Vagina (tissue), 2 donors: ENCODE measurements at regions not wholly inside any gene's neighbourhood (a gene's known extent, or its start where the extent isn't known, plus 50 kb on each side); places are given as distances from the start of the nearest gene placed in this dataset.
A peak's percentile ranks its signal among the peaks of the same experiment; 100 is the strongest.
"Not testable (repeated sequence)": the region's sequence is repeated elsewhere in the genome, so short reads cannot be mapped to it uniquely, and the experiment has no call there.

Experiments used
- DNase-seq, 2 donors: peaks; one replicate each; pipeline ENCODE4 v3.0.0-alpha.2; 2017; ENCODE audit errors: extremely low spot score in 2 of 2
- H3K27ac ChIP-seq: fragments of 200-600 bp; sonication (generic); one replicate; pipeline ENCODE4 v1.5.1; 2019
- H3K27me3 ChIP-seq: fragments of 200-600 bp; sonication (generic); one replicate; pipeline ENCODE4 v1.5.1; 2019
- H3K36me3 ChIP-seq, 2 donors: fragments of 200-600 bp; sonication (generic); one replicate each; pipeline ENCODE4 v1.5.1; 2017 to 2019
- H3K4me1 ChIP-seq: fragments of 200-600 bp; sonication (generic); one replicate; pipeline ENCODE4 v1.5.1; 2019
- H3K4me3 ChIP-seq, 2 donors: fragments of 200-600 bp; sonication (generic); 1 replicate in 1 of 2; 2 replicates in 1 of 2; pipeline ENCODE4 v1.5.1; 2016 to 2019
- H3K9me3 ChIP-seq: fragments of 200-600 bp; sonication (generic); one replicate; pipeline ENCODE4 v1.5.1; 2019
- POLR2A ChIP-seq, 2 donors: fragments of 450-650 bp; IDR thresholded peaks; one replicate each; pipeline ENCODE4 v1.6.1; 2017; ENCODE audit warnings: antibody characterized with exemption in 2 of 2, mild to moderate bottlenecking in 2 of 2, moderate library complexity in 2 of 2
- POLR2AphosphoS5 ChIP-seq, 2 donors: sonication (generic); formaldehyde crosslinking; IDR thresholded peaks; one replicate each; pipeline ENCODE4 v1.9.0; 2017; ENCODE audit warnings: antibody characterized with exemption in 2 of 2, mild to moderate bottlenecking in 2 of 2, low read depth in 1 of 2; ENCODE audit not compliant: insufficient read depth in 1 of 2
- intact Hi-C: fragments of 100-400 bp; cut with DNase I; formaldehyde crosslinking; loops from one replicate; pipeline ENCODE4 v1.15.1; 2023
- TF ChIP-seq, protein P1 (sequence below), 3 experiments: fragments of 450-650 bp in 2 of 3; fragments of 200-600 bp in 1 of 3; sonication (generic) in 1 of 3; IDR thresholded peaks; one replicate each; pipeline ENCODE4 v1.5.1; 2017 to 2019; ENCODE audit warnings: antibody characterized with exemption in 3 of 3, mild to moderate bottlenecking in 2 of 3, moderate library complexity in 2 of 3

DNA sequence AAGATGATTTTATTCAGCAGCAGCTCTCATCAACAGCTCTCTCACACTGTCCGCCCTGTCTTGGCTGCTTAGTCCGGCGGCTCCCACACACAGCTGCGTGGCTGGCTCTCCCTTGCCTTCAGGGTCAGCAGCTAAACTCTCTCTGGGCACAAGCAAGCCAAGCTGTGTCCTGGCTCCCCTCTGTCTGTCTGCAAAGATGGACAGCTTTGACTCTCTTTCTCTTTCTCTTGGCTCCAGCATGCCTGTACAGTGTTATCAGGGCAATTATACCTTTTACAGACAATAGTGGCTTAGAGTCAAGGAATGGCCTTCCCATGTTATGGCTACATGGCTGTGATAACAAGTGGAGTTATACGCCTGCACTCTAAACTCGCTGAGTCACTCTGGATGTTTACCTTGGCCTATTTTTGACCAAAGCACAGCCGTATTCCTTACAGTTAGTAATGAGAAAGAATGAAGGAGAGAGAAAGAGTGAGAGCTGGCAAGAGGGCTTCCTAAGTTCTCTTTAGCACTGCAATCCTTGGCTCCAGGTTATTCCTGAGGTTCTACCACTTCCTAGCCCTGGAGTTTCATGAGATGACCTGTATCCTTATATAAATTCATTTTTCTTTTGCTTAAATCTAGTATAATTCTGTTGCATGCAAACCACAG lies 59.9 kb upstream of the ZSWIM5 start:
- H3K4me3 ChIP-seq = no peak overlapping the region
- peaks cover 16% of the 10 kb centered on the region for H3K4me1 ChIP-seq
- H3K27ac ChIP-seq = peak overlapping the region; percentile 50
- H3K27me3 ChIP-seq = no peaks in the 10 kb centered on the region
- H3K9me3 ChIP-seq = no peaks in the 10 kb centered on the region
- TF ChIP-seq POLR2AphosphoS5 (IDR thresholded peaks at IDR 0.05; ENCODE audit: insufficient read depth in 1 of 2, low read depth in 1 of 2) = peak in 1 of 2 donors; percentile 27
- TF ChIP-seq, protein P1, sequence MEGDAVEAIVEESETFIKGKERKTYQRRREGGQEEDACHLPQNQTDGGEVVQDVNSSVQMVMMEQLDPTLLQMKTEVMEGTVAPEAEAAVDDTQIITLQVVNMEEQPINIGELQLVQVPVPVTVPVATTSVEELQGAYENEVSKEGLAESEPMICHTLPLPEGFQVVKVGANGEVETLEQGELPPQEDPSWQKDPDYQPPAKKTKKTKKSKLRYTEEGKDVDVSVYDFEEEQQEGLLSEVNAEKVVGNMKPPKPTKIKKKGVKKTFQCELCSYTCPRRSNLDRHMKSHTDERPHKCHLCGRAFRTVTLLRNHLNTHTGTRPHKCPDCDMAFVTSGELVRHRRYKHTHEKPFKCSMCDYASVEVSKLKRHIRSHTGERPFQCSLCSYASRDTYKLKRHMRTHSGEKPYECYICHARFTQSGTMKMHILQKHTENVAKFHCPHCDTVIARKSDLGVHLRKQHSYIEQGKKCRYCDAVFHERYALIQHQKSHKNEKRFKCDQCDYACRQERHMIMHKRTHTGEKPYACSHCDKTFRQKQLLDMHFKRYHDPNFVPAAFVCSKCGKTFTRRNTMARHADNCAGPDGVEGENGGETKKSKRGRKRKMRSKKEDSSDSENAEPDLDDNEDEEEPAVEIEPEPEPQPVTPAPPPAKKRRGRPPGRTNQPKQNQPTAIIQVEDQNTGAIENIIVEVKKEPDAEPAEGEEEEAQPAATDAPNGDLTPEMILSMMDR (IDR thresholded peaks at IDR 0.05) = no peak
- no peak for TF ChIP-seq POLR2A (IDR thresholded peaks at IDR 0.05)
- intact Hi-C loops = no loop called here
- no peaks in the 10 kb centered on the region for H3K36me3 ChIP-seq
- DNase-seq = no peak

DNA sequence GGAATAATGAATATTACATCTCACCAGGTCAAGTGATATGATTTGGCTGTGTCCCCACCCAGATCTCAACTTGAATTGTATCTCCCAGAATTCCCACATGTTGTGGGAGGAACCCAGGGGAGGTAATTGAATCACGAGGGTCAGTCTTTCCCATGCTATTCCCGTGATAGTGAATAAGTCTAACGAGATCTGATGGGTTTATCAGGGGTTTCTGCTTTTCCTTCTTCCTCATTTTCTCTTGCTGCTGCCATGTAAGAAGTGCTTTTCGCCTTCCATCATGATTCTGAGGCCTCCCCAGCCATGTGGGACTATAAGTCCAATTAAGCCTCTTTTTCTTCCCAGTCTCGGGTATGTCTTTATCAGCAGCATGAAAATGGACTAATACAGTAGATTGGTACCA lies 58.4 kb upstream of the HPDL start:
- DNase-seq, H3K27ac ChIP-seq, intact Hi-C loops, H3K9me3 ChIP-seq, H3K4me3 ChIP-seq, H3K36me3 ChIP-seq, H3K27me3 ChIP-seq: not testable (repeated sequence)
- H3K4me1 ChIP-seq = peaks cover 16% of the 10 kb centered on the region

GRCh38 chr1:45272267-45272666 lies 54.4 kb upstream of the HPDL start:
- H3K4me3 ChIP-seq, DNase-seq, H3K27ac ChIP-seq, H3K27me3 ChIP-seq, intact Hi-C loops, H3K4me1 ChIP-seq, H3K36me3 ChIP-seq, H3K9me3 ChIP-seq: not testable (repeated sequence)

DNA sequence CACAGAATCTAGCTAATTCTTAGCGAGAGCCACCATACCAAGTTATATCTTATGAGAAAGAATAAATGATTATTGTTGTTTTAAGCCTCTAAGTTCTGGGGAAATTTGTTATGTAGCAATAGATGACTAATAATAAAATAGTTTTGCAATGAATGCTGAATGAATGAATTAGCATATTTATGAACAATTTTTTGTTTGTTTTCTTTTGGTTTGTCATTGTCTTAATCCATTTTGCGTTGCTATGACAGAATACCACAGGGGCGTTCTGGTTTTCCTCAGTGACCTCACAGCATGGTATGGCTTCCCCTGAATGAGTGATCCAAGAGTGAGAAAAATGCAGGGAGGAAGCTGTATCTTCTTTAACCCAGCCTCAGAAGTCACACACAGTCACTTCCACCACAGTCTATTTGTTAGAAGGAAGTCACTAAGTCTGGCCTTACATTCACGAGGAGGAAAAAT lies 53.8 kb upstream of the HPDL start:
- no peak overlapping the region for H3K4me3 ChIP-seq
- H3K4me1 ChIP-seq = no peaks in the 10 kb centered on the region
- no peak overlapping the region for H3K27ac ChIP-seq
- H3K27me3 ChIP-seq = no peaks in the 10 kb centered on the region
- no peaks in the 10 kb centered on the region for H3K9me3 ChIP-seq
- TF ChIP-seq POLR2AphosphoS5 (IDR thresholded peaks at IDR 0.05; ENCODE audit: insufficient read depth in 1 of 2, low read depth in 1 of 2) (no peak), POLR2A (IDR thresholded peaks at IDR 0.05) (no peak)
- TF ChIP-seq, protein P1 (IDR thresholded peaks at IDR 0.05) = no peak
- intact Hi-C loops = no loop called here
- H3K36me3 ChIP-seq = no peaks in the 10 kb centered on the region
- DNase-seq = no peak

DNA sequence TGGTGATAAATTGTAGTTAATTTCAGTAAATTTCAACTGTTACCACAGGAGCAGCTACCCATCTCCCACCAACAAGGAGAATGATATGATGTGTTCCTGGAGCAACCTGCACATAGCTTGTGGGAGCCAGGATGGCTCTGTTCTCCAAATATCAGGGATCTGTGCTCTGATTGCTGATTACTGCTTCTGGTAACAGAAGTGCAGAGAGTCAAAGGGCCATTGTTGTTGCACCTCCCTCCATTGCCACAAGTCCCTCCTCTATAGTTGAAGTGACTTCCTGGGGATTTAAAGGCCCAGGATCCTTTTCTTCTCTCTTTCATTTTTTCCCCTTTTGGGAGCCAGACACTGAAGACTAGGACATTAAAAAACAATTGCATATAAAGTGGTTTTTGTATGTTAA lies 51.6 kb upstream of the HPDL start:
- no peaks in the 10 kb centered on the region for H3K4me1 ChIP-seq
- TF ChIP-seq POLR2AphosphoS5 (IDR thresholded peaks at IDR 0.05; ENCODE audit: insufficient read depth in 1 of 2, low read depth in 1 of 2) = no peak
- TF ChIP-seq, protein P1 (IDR thresholded peaks at IDR 0.05) = no peak
- TF ChIP-seq POLR2A (IDR thresholded peaks at IDR 0.05) = no peak

More for the DNA sequence above, 51.6 kb upstream of the HPDL start:
- intact Hi-C loops = no loop called here
- no peak for DNase-seq
- no peak overlapping the region for H3K27ac ChIP-seq
- H3K27me3 ChIP-seq = no peaks in the 10 kb centered on the region
- no peaks in the 10 kb centered on the region for H3K36me3 ChIP-seq
- no peak overlapping the region for H3K4me3 ChIP-seq
- H3K9me3 ChIP-seq = no peaks in the 10 kb centered on the region
